OCI-LY1 (cell line): ENCODE measurements at regions not wholly inside any gene's neighbourhood (a gene's known extent, or its start where the extent isn't known, plus 50 kb on each side); places are given as distances from the start of the nearest gene placed in this dataset.

ENCODE experiments used
- H2AFZ ChIP-seq: fragments of 200-600 bp; sonication (generic), shearing (Covaris generic); 2 replicates; pipeline ENCODE4 v1.6.0; 2014; ENCODE audit warnings: antibody characterized with exemption, mild to moderate bottlenecking, low read length
- H3F3A ChIP-seq: fragments of 200-600 bp; sonication (generic), shearing (Covaris generic); 2 replicates; pipeline ENCODE4 v1.6.0; 2014; ENCODE audit warnings: mild to moderate bottlenecking, antibody characterized with exemption, low read length, moderate library complexity; ENCODE audit not compliant: insufficient read depth
- H3K27ac ChIP-seq: fragments of 200-600 bp; sonication (generic); 2 replicates; pipeline ENCODE4 v1.5.1; 2014; ENCODE audit warnings: low read length, mixed run types, mild to moderate bottlenecking, low read depth; ENCODE audit not compliant: poor library complexity, severe bottlenecking
- H3K27me3 ChIP-seq: fragments of 200-600 bp; sonication (generic); 2 replicates; pipeline ENCODE4 v1.6.0; 2014; ENCODE audit warnings: antibody characterized with exemption, mild to moderate bottlenecking, low read length, moderate library complexity; ENCODE audit not compliant: insufficient read depth
- H3K36me3 ChIP-seq: fragments of 200-600 bp; sonication (generic); 2 replicates; pipeline ENCODE4 v1.6.1; 2014; ENCODE audit warnings: mild to moderate bottlenecking, antibody characterized with exemption, low read length, moderate library complexity, mixed read lengths; ENCODE audit not compliant: insufficient read depth
- H3K4me1 ChIP-seq: fragments of 200-600 bp; sonication (generic); 2 replicates; pipeline ENCODE4 v1.5.1; 2014; ENCODE audit warnings: mild to moderate bottlenecking, low read length, moderate library complexity; ENCODE audit not compliant: insufficient read depth, severe bottlenecking
- H3K4me2 ChIP-seq: fragments of 200-600 bp; sonication (generic), shearing (Covaris generic); 2 replicates; pipeline ENCODE4 v1.6.1; 2014; ENCODE audit warnings: low read length
- H3K4me3 ChIP-seq: fragments of 200-600 bp; sonication (generic); 2 replicates; pipeline ENCODE4 v1.5.1; 2014; ENCODE audit warnings: low read length, low read depth, mild to moderate bottlenecking, mixed read lengths; ENCODE audit not compliant: poor library complexity, severe bottlenecking
- H3K79me2 ChIP-seq: fragments of 200-600 bp; shearing (Covaris generic); 2 replicates; pipeline ENCODE4 v1.6.1; 2016; ENCODE audit warnings: mixed run types, low read length, mixed read lengths; ENCODE audit not compliant: insufficient read depth
- H3K9ac ChIP-seq: fragments of 200-600 bp; sonication (generic), shearing (Covaris generic); 2 replicates; pipeline ENCODE4 v1.6.1; 2014; ENCODE audit warnings: mild to moderate bottlenecking, low read length, mixed read lengths
- H3K9me2 ChIP-seq: fragments of 200-600 bp; sonication (generic), shearing (Covaris generic); 2 replicates; pipeline ENCODE4 v1.6.1; 2014; ENCODE audit warnings: low read depth, mild to moderate bottlenecking, low read length, mixed read lengths
- H3K9me3 ChIP-seq: fragments of 200-600 bp; shearing (Covaris generic); 2 replicates; pipeline ENCODE4 v1.6.1; 2014; ENCODE audit warnings: low read length, mixed read lengths
- H4K20me1 ChIP-seq: fragments of 200-600 bp; sonication (generic), shearing (Covaris generic); 2 replicates; pipeline ENCODE4 v1.6.0; 2016; ENCODE audit warnings: mild to moderate bottlenecking, low read length; ENCODE audit not compliant: insufficient read depth
- EZH2 ChIP-seq: fragments of 200-600 bp; sonication (generic), shearing (Covaris generic); IDR thresholded peaks from 2 replicates; pipeline ENCODE4 v1.8.0; 2017; ENCODE audit warnings: borderline replicate concordance, mixed run types, mild to moderate bottlenecking, antibody characterized with exemption, low read length, moderate library complexity, mixed read lengths
- TF ChIP-seq, protein P1 (sequence below): fragments of 200-600 bp; sonication (generic), shearing (Covaris generic); IDR thresholded peaks from 2 replicates; pipeline ENCODE4 v1.5.1; 2017; ENCODE audit warnings: mild to moderate bottlenecking, antibody characterized with exemption, low read length, moderate library complexity, mixed read lengths

DNA sequence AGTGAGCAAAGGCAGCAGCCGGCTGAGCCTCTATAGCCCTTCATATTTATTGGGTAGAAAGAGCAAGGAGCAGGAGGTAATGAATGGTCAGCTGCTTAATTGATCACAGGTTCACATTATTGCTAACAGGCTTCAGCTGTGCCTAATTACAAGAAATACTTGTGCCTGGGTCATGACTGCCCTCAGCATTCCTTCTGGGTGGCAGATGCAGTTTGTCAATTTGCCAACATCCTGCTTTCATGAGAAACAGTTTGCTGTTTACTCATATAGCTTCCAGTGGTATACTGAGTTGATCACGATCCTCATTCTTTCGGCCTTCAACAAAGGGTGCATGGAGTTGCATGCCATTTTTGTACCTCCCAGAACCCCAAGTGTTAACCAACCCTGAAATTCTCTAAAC lies 81.0 kb upstream of the PLEKHG7 start:
- no peaks in the 10 kb centered on the region for H4K20me1 ChIP-seq
- H3K36me3 ChIP-seq: no peaks in the 10 kb centered on the region
- H2AFZ ChIP-seq: no peak overlapping the region
- TF ChIP-seq EZH2: no peak
- TF ChIP-seq, protein P1, sequence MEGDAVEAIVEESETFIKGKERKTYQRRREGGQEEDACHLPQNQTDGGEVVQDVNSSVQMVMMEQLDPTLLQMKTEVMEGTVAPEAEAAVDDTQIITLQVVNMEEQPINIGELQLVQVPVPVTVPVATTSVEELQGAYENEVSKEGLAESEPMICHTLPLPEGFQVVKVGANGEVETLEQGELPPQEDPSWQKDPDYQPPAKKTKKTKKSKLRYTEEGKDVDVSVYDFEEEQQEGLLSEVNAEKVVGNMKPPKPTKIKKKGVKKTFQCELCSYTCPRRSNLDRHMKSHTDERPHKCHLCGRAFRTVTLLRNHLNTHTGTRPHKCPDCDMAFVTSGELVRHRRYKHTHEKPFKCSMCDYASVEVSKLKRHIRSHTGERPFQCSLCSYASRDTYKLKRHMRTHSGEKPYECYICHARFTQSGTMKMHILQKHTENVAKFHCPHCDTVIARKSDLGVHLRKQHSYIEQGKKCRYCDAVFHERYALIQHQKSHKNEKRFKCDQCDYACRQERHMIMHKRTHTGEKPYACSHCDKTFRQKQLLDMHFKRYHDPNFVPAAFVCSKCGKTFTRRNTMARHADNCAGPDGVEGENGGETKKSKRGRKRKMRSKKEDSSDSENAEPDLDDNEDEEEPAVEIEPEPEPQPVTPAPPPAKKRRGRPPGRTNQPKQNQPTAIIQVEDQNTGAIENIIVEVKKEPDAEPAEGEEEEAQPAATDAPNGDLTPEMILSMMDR: no peak
- no peak overlapping the region for H3K27ac ChIP-seq
- no peaks in the 10 kb centered on the region for H3K4me1 ChIP-seq
- no peak overlapping the region for H3K9ac ChIP-seq
- no peaks in the 10 kb centered on the region for H3K79me2 ChIP-seq
- no peaks in the 10 kb centered on the region for H3K27me3 ChIP-seq
- H3F3A ChIP-seq: no peaks in the 10 kb centered on the region
- no peaks in the 10 kb centered on the region for H3K9me2 ChIP-seq
- H3K9me3 ChIP-seq: no peaks in the 10 kb centered on the region
- no peak overlapping the region for H3K4me2 ChIP-seq
- H3K4me3 ChIP-seq: no peak overlapping the region

DNA sequence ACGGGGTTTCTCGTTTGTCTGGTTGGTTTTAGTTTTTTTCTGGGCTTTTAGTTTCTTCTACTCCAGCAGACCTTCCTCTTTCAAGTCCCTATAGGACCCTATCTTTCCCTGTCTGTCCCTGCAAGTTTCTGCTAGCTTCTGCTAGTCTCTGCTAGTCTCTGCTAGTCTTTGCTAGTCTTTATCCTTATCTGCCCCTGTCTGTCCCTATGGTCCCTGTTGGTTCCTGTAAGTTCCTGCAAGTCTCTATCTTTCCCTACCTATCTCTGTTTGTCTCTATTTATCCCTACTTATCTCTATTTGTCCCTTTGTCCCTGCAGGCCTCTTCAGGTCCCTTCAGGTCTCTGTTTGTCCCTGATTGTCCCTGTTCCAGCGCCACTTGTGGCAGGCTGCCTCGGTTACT lies 81.5 kb upstream of the PLEKHG7 start:
- no peak overlapping the region for H3K9ac ChIP-seq
- H3K9me2 ChIP-seq: no peaks in the 10 kb centered on the region
- no peak overlapping the region for H3K4me2 ChIP-seq
- H3K4me3 ChIP-seq: no peak overlapping the region
- no peaks in the 10 kb centered on the region for H3K9me3 ChIP-seq
- H2AFZ ChIP-seq: no peak overlapping the region
- H3F3A ChIP-seq: no peaks in the 10 kb centered on the region
- no peaks in the 10 kb centered on the region for H3K36me3 ChIP-seq
- no peak overlapping the region for H3K27ac ChIP-seq
- no peaks in the 10 kb centered on the region for H3K79me2 ChIP-seq
- TF ChIP-seq EZH2: no peak
- TF ChIP-seq, protein P1: no peak
- no peaks in the 10 kb centered on the region for H3K4me1 ChIP-seq
- H3K27me3 ChIP-seq: no peaks in the 10 kb centered on the region
- no peaks in the 10 kb centered on the region for H4K20me1 ChIP-seq

DNA sequence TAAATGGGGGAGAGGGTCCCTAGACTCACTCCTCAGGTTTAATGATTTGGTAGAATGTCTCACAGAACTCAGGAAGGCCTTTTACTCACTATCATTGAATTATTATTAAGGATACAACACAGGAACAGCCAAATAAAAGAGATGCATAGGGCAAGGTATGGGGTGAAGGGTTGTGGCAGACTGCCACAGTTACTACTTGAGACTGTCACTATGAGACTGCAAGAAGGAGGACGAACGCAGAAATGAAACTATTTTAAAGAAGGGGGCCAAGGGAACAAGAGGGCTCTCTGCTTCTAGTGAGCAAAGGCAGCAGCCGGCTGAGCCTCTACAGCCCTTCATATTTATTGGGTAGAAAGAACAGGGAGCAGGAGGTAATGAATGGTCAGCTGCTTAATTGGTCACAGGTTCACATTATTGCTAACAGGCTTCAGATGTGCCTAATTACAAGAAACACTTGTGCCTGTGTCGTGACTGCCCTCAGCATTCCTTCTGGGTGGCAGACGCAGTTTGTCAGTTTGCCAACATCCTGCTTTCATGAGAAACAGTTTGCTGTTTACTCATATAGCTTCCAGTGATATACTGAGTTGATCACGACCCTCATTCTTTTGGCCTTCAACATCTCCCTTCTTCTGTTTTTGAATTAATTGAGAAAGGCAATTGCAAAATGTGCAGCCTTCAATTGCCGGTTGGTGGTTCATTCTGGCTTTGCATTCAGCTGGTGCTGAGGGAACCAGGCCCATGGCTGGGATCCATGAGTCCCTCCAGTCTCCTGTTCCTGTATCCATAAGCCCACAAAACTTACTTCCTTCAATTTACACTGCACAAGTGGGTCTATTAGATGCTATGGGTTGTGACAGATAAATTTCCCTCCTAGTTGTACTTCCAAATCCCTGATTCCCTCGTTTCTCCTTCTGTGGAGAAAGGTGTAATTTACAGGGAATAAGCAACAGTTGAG lies 82.8 kb upstream of the PLEKHG7 start:
- Histone ChIP-seq H3F3A (no peaks in the 10 kb centered on the region), H4K20me1 (no peaks in the 10 kb centered on the region), H3K79me2 (no peaks in the 10 kb centered on the region), H3K9me2 (no peaks in the 10 kb centered on the region), H3K4me3 (no peak overlapping the region), H3K9me3 (no peaks in the 10 kb centered on the region), H3K4me1 (no peaks in the 10 kb centered on the region), H3K9ac (no peak overlapping the region), H3K36me3 (no peaks in the 10 kb centered on the region), H2AFZ (no peak overlapping the region), H3K27ac (no peak overlapping the region), H3K27me3 (no peaks in the 10 kb centered on the region), H3K4me2 (no peak overlapping the region)
- TF ChIP-seq, protein P1: no peak
- TF ChIP-seq EZH2: no peak
